GM18499 (cell line): ENCODE measurements at regions not wholly inside any gene's neighbourhood (a gene's known extent, or its start where the extent isn't known, plus 50 kb on each side); places are given as distances from the start of the nearest gene placed in this dataset.

Experiments
- ATAC-seq: cut with Tn5 transposase; IDR thresholded peaks from one replicate; pipeline ENCODE4 v1.9.1; 2021; ENCODE audit warnings: moderate number of reproducible peaks; ENCODE audit not compliant: insufficient read depth, unreplicated experiment

GRCh38 chr13:74835579-74835978, 646.4 kb downstream of the TBC1D4 start:
- no peak for ATAC-seq

GRCh38 chr13:74825938-74826246, 656.1 kb downstream of the TBC1D4 start:
- no peak for ATAC-seq

- no peak for ATAC-seq
These were observed 656.6 kb downstream of the TBC1D4 start for GRCh38 chr13:74825152-74825937.

GRCh38 chr13:74820809-74821208, 661.2 kb downstream of the TBC1D4 start:
- ATAC-seq, result no peak

GRCh38 chr13:74819549-74819948, 662.4 kb downstream of the TBC1D4 start:
- ATAC-seq, result no peak

- no peak for ATAC-seq
These were observed 665.2 kb downstream of the TBC1D4 start for GRCh38 chr13:74816737-74817136.

GRCh38 chr13:74796157-74796556, 662.0 kb upstream of the KLF12 start:
- ATAC-seq, result no peak

- ATAC-seq, result no peak
These were observed 661.3 kb upstream of the KLF12 start for GRCh38 chr13:74795526-74795925.

- ATAC-seq, result no peak
These were observed 660.4 kb upstream of the KLF12 start for GRCh38 chr13:74794582-74794981.

GRCh38 chr13:74794147-74794546, 659.9 kb upstream of the KLF12 start:
- ATAC-seq, result no peak

- no peak for ATAC-seq
These were observed 650.8 kb upstream of the KLF12 start for GRCh38 chr13:74784959-74785358.

GRCh38 chr13:74778946-74779345, 644.7 kb upstream of the KLF12 start:
- ATAC-seq, result no peak

- ATAC-seq, result no peak
These were observed 643.9 kb upstream of the KLF12 start for GRCh38 chr13:74778087-74778486.

GRCh38 chr13:74774264-74774663, 640.1 kb upstream of the KLF12 start:
- no peak for ATAC-seq

GRCh38 chr13:74773248-74773647, 639.0 kb upstream of the KLF12 start:
- no peak for ATAC-seq

GRCh38 chr13:74771964-74772363, 637.8 kb upstream of the KLF12 start:
- no peak for ATAC-seq

GRCh38 chr13:74770361-74770760, 636.2 kb upstream of the KLF12 start:
- no peak for ATAC-seq

GRCh38 chr13:74769333-74769732, 635.1 kb upstream of the KLF12 start:
- ATAC-seq, result no peak

GRCh38 chr13:74768521-74769085, 634.4 kb upstream of the KLF12 start:
- no peak for ATAC-seq

GRCh38 chr13:74767050-74767449, 632.8 kb upstream of the KLF12 start:
- no peak for ATAC-seq

GRCh38 chr13:74765955-74766354, 631.8 kb upstream of the KLF12 start:
- no peak for ATAC-seq
